ENCODE measurements at regions not wholly inside any gene's neighbourhood (a gene's known extent, or its start where the extent isn't known, plus 50 kb on each side); places are given as distances from the start of the nearest gene placed in this dataset.

- DNase-seq = no peak
These were observed 113.3 kb upstream of the SPRY2 start for GRCh38 chr13:80454245-80454644.

- no peak for DNase-seq
These were observed 111.4 kb upstream of the SPRY2 start for GRCh38 chr13:80452279-80452678.

- no peak for DNase-seq
These were observed 110.7 kb upstream of the SPRY2 start for GRCh38 chr13:80451641-80452040.

GRCh38 chr13:80450386-80450785 lies 109.5 kb upstream of the SPRY2 start:
- no peak for DNase-seq

GRCh38 chr13:80448725-80449124 lies 107.8 kb upstream of the SPRY2 start:
- no peak for DNase-seq

- DNase-seq = no peak
These were observed 106.8 kb upstream of the SPRY2 start for GRCh38 chr13:80447747-80448146.

GRCh38 chr13:80444240-80445015 lies 103.5 kb upstream of the SPRY2 start:
- no peak for DNase-seq

GRCh38 chr13:80442609-80443008 lies 101.7 kb upstream of the SPRY2 start:
- no peak for DNase-seq

- DNase-seq = no peak
These were observed 101.0 kb upstream of the SPRY2 start for GRCh38 chr13:80441968-80442367.

- no peak for DNase-seq
These were observed 97.6 kb upstream of the SPRY2 start for GRCh38 chr13:80438521-80438920.

- DNase-seq = no peak
These were observed 96.3 kb upstream of the SPRY2 start for GRCh38 chr13:80437231-80437630.

- no peak for DNase-seq
These were observed 95.7 kb upstream of the SPRY2 start for GRCh38 chr13:80436571-80437169.

- no peak for DNase-seq
These were observed 89.6 kb upstream of the SPRY2 start for GRCh38 chr13:80430561-80430960.

GRCh38 chr13:80428349-80429096 lies 87.6 kb upstream of the SPRY2 start:
- DNase-seq = no peak

- DNase-seq = no peak
These were observed 78.5 kb upstream of the SPRY2 start for GRCh38 chr13:80419416-80419815.

GRCh38 chr13:80413611-80414010 lies 72.7 kb upstream of the SPRY2 start:
- DNase-seq = no peak

GRCh38 chr13:80408270-80408669 lies 67.3 kb upstream of the SPRY2 start:
- no peak for DNase-seq

- DNase-seq = no peak
These were observed 60.0 kb upstream of the SPRY2 start for GRCh38 chr13:80400865-80401426.

GRCh38 chr13:80400164-80400864 lies 59.4 kb upstream of the SPRY2 start:
- DNase-seq = no peak

GRCh38 chr13:80399340-80400163 lies 58.6 kb upstream of the SPRY2 start:
- DNase-seq = no peak

Measured in NCI-H1105 treated with DMSO at 0.1 percent for 48 hours (cell line).